GM12874 (cell line): ENCODE measurements at regions not wholly inside any gene's neighbourhood (a gene's known extent, or its start where the extent isn't known, plus 50 kb on each side); places are given as distances from the start of the nearest gene placed in this dataset.

ENCODE experiments used
- TF ChIP-seq, protein P1 (sequence below): IDR thresholded peaks from 2 replicates; pipeline ENCODE4 v1.5.1; 2011; ENCODE audit warnings: low read depth, mild to moderate bottlenecking, control low read depth, low read length, moderate library complexity; ENCODE audit not compliant: insufficient read depth

DNA sequence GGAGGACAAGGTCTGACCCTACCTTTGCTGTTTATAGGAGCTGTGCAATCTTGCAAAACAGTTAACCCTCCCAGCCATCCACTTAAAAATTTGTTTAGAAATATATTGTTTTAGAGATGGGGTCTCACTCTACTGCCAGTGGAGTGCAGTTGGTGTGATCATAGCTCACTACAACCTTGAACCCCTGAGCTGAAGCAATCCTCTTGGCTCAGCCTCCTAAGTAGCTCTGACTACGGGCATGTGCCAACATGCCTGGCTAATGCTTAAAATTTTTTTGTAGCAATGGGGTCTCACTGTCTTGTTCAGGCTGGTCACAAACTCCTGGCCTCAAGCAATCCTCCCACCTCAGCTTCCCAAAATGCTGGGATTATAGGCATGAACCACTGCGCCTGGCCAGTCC is 120.2 kb upstream of the PJA2 start:
- TF ChIP-seq, protein P1, sequence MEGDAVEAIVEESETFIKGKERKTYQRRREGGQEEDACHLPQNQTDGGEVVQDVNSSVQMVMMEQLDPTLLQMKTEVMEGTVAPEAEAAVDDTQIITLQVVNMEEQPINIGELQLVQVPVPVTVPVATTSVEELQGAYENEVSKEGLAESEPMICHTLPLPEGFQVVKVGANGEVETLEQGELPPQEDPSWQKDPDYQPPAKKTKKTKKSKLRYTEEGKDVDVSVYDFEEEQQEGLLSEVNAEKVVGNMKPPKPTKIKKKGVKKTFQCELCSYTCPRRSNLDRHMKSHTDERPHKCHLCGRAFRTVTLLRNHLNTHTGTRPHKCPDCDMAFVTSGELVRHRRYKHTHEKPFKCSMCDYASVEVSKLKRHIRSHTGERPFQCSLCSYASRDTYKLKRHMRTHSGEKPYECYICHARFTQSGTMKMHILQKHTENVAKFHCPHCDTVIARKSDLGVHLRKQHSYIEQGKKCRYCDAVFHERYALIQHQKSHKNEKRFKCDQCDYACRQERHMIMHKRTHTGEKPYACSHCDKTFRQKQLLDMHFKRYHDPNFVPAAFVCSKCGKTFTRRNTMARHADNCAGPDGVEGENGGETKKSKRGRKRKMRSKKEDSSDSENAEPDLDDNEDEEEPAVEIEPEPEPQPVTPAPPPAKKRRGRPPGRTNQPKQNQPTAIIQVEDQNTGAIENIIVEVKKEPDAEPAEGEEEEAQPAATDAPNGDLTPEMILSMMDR = no peak

- TF ChIP-seq, protein P1 = no peak
Measured at GRCh38 chr5:109529520-109529919, 119.7 kb upstream of the PJA2 start.

GRCh38 chr5:109524555-109524954 is 114.8 kb upstream of the PJA2 start:
- TF ChIP-seq, protein P1 = no peak

- TF ChIP-seq, protein P1 = no peak
Measured at GRCh38 chr5:109524026-109524425, 114.3 kb upstream of the PJA2 start.

GRCh38 chr5:109522404-109522803 is 112.6 kb upstream of the PJA2 start:
- TF ChIP-seq, protein P1 = no peak

GRCh38 chr5:109519416-109519815 is 109.6 kb upstream of the PJA2 start:
- TF ChIP-seq, protein P1 = no peak

DNA sequence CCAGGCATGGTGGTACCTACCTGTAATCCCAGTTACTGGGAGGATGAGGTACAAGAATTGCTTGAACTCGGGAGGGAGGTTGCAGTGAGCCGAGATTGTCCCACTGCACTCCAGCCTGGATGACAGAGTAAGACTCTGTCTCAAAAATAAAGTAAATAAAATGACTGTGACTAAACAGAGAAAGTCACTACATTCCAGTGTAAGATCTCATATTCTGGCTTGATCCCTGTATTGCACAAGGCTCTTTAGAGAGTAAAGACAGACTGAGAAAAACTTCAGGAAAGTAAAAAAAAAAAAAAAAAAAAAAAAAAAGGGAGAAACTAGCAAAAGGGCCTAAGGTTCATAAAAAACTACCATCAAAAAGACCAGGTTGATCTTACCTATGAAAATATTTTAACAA is 106.6 kb upstream of the PJA2 start:
- TF ChIP-seq, protein P1 = no peak

DNA sequence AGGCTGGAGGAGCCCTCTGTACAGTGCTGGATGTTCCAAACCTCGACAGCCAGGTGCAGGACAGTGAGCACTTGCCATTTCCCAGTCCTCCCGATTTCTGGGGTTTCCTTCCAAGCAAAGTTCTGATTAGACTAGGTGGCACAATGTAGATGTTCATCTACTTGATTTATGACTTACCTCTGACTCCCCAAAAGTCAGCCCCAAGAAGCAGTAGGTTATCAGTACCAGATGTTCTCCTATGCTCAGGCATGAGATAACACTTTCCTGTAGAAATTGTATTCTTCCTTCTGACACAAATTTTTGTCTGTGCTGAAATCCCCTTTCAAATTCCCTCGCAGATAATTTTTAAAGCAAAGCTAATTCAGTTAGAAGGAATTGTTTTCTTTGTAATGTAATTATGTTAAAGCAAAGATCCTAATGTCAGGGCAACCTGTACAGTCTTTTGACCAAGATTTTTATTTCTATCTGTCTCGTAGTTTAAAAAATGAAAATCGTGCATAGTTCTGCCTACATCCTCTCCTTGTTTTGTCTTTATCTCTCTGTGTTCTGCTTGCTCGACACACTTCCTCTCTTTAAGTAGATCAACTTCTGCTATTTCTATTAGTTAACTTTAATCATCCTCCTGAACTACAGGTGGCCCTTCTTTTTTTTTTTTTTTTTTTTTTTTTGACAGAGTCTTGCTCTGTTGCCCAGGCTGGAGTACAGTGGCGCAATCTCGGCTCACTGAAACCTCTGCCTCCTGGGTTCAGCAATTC is 102.4 kb upstream of the PJA2 start:
- TF ChIP-seq, protein P1 = no peak
